HCT116 (cell line): ENCODE measurements at regions not wholly inside any gene's neighbourhood (a gene's known extent, or its start where the extent isn't known, plus 50 kb on each side); places are given as distances from the start of the nearest gene placed in this dataset.

Source experiments
- ATAC-seq: fragments of 200-7000 bp; cut with Tn5 transposase; 2 replicates; pipeline ENCODE4 v1.9.1; 2020; ENCODE audit warnings: mild to moderate bottlenecking, moderate library complexity
- BruUV-seq: library from RNA; stranded (reverse); fragments of 400-500 nt; replicated peaks from 2 replicates; lab custom pipeline; 2021; lab: Mats Ljungman, UMichigan
- CTCF ChIA-PET: fragments of 300-600 bp; sonication (Branson Sonifier 250); formaldehyde crosslinking; loops from one replicate; lab custom pipeline; 2021; ENCODE audit warnings: antibody characterized with exemption; lab: Charles Lee
- POLR2A ChIA-PET: fragments of 300-600, 350-600 bp; sonication (Branson Sonifier 250); formaldehyde crosslinking; loops from one replicate; lab custom pipeline; 2021; ENCODE audit warnings: antibody characterized with exemption; lab: Charles Lee
- RAD21 ChIA-PET, 2 experiments: fragments of 300-600 bp; sonication (Branson Sonifier 250); formaldehyde crosslinking; loops; one replicate each; lab custom pipeline; 2023; ENCODE audit warnings: low total read pairs in 2 of 2; ENCODE audit not compliant: uncharacterized antibody in 2 of 2, unreplicated experiment in 2 of 2, low non-redundant PET in 1 of 2; lab: Charles Lee
- DNase-seq: peaks from one replicate; pipeline ENCODE4 v3.0.0-alpha.2; 2010; ENCODE audit warnings: low read depth, low spot score
- H2AFZ ChIP-seq: fragments of 200-600 bp; shearing (Covaris generic), sonication (generic); 2 replicates; pipeline ENCODE4 v1.6.1; 2017; ENCODE audit warnings: low read depth, mixed run types, mixed read lengths, antibody characterized with exemption, low read length; ENCODE audit not compliant: poor library complexity, severe bottlenecking
- H3K27ac ChIP-seq: 2 replicates; pipeline ENCODE4 v1.5.1; 2012; ENCODE audit warnings: low read depth, low read length
- H3K27me3 ChIP-seq: fragments of 200-600 bp; sonication (generic); 2 replicates; pipeline ENCODE4 v1.6.1; 2016; ENCODE audit warnings: mixed run types, low read length, mixed read lengths; ENCODE audit not compliant: insufficient read depth
- H3K36me3 ChIP-seq, 2 experiments: fragments of 200-500 bp in 1 of 2; fragments of 200-600 bp in 1 of 2; sonication (Bioruptor generic) in 1 of 2; sonication (generic) in 1 of 2; 2 replicates each; pipeline versions ENCODE4 v1.5.1 to v1.6.1; 2014 to 2016; ENCODE audit warnings: low read length in 2 of 2, inconsistent platforms in 1 of 2, mixed read lengths in 1 of 2, mixed run types in 1 of 2; ENCODE audit not compliant: insufficient read depth in 2 of 2, control insufficient read depth in 1 of 2
- H3K4me1 ChIP-seq, 2 experiments: fragments of 200-600 bp in 1 of 2; sonication (generic) in 1 of 2; 2 replicates each; pipeline versions ENCODE4 v1.5.1 to v1.6.1; 2012 to 2017; ENCODE audit warnings: low read length in 2 of 2, inconsistent platforms in 1 of 2, mild to moderate bottlenecking in 1 of 2, mixed read lengths in 1 of 2, mixed run types in 1 of 2, moderate library complexity in 1 of 2; ENCODE audit not compliant: insufficient read depth in 2 of 2, control insufficient read depth in 1 of 2
- H3K4me2 ChIP-seq: fragments of 200-600 bp; sonication (generic); 2 replicates; pipeline ENCODE4 v1.6.1; 2017; ENCODE audit warnings: mixed run types, low read length, mixed read lengths
- H3K4me3 ChIP-seq, 2 experiments: fragments of 200-600 bp in 1 of 2; sonication (generic) in 1 of 2; replicated peaks in 1 of 2; 2 replicates each; pipeline ENCODE4 v1.5.1; 2011 to 2016; ENCODE audit warnings: low read length in 2 of 2, control low read depth in 1 of 2, low read depth in 1 of 2, mild to moderate bottlenecking in 1 of 2, mixed read lengths in 1 of 2, mixed run types in 1 of 2
- H3K79me2 ChIP-seq: fragments of 200-600 bp; sonication (generic); 2 replicates; pipeline ENCODE4 v1.6.1; 2017; ENCODE audit warnings: mild to moderate bottlenecking, mixed run types, low read length, moderate library complexity, mixed read lengths; ENCODE audit not compliant: insufficient read depth
- H3K9ac ChIP-seq: fragments of 200-600 bp; sonication (generic); 2 replicates; pipeline ENCODE4 v1.6.1; 2016; ENCODE audit warnings: low read length, mixed read lengths
- H3K9me2 ChIP-seq: fragments of 200-600 bp; sonication (generic), shearing (Covaris generic); 2 replicates; pipeline ENCODE4 v1.6.1; 2017; ENCODE audit warnings: mixed run types, mild to moderate bottlenecking, moderate library complexity; ENCODE audit not compliant: insufficient read depth
- H3K9me3 ChIP-seq, 2 experiments: fragments of 200-500 bp in 1 of 2; fragments of 200-600 bp in 1 of 2; sonication (Bioruptor generic) in 1 of 2; sonication (generic) in 1 of 2; 2 replicates each; pipeline ENCODE4 v1.6.1; 2014 to 2017; ENCODE audit warnings: low read length in 2 of 2, mixed read lengths in 2 of 2, inconsistent platforms in 1 of 2, low read depth in 1 of 2, mild to moderate bottlenecking in 1 of 2, mixed run types in 1 of 2, moderate library complexity in 1 of 2; ENCODE audit not compliant: control insufficient read depth in 1 of 2, insufficient read depth in 1 of 2
- H4K20me1 ChIP-seq: fragments of 200-600 bp; sonication (generic), shearing (Covaris generic); 2 replicates; pipeline ENCODE4 v1.6.1; 2017; ENCODE audit warnings: mixed run types, mild to moderate bottlenecking, moderate library complexity; ENCODE audit not compliant: insufficient read depth
- CBX3 ChIP-seq: IDR thresholded peaks from 2 replicates; pipeline ENCODE4 v1.6.1; 2012; ENCODE audit warnings: low read depth
- CEBPB ChIP-seq: IDR thresholded peaks from 2 replicates; pipeline ENCODE4 v1.6.1; 2012; ENCODE audit warnings: low read depth
- EGR1 ChIP-seq: IDR thresholded peaks from 2 replicates; pipeline ENCODE4 v1.6.1; 2012; ENCODE audit warnings: low read depth
- ELF1 ChIP-seq: IDR thresholded peaks from 2 replicates; pipeline ENCODE4 v1.6.1; 2012; ENCODE audit warnings: low read depth, borderline replicate concordance
- EZH2 ChIP-seq: fragments of 200-600 bp; sonication (generic); IDR thresholded peaks from 2 replicates; pipeline ENCODE4 v1.6.1; 2017; ENCODE audit warnings: antibody characterized with exemption, mixed run types
- FOSL1 ChIP-seq: IDR thresholded peaks from 2 replicates; pipeline ENCODE4 v1.6.1; 2012; ENCODE audit warnings: low read depth
- JUND ChIP-seq: IDR thresholded peaks from 2 replicates; pipeline ENCODE4 v1.6.1; 2012
- MAX ChIP-seq: IDR thresholded peaks from 2 replicates; pipeline ENCODE4 v1.6.1; 2012
- POLR2A ChIP-seq: IDR thresholded peaks from 2 replicates; pipeline ENCODE4 v1.7.0; 2011; ENCODE audit warnings: borderline replicate concordance; ENCODE audit not compliant: insufficient read depth, insufficient read length; ENCODE audit errors: extremely low read depth
- REST ChIP-seq: IDR thresholded peaks from 2 replicates; pipeline ENCODE4 v1.6.1; 2012; ENCODE audit warnings: low read depth
- SIN3A ChIP-seq: IDR thresholded peaks from 2 replicates; pipeline ENCODE4 v1.6.1; 2012; ENCODE audit warnings: low read depth
- SP1 ChIP-seq: IDR thresholded peaks from 2 replicates; pipeline ENCODE4 v1.6.1; 2012; ENCODE audit warnings: low read depth
- SRF ChIP-seq: IDR thresholded peaks from 2 replicates; pipeline ENCODE4 v1.6.1; 2012; ENCODE audit warnings: low read depth
- TCF7L2 ChIP-seq: IDR thresholded peaks from 2 replicates; pipeline ENCODE4 v1.7.0; 2011; ENCODE audit warnings: borderline replicate concordance, inconsistent platforms; ENCODE audit not compliant: insufficient read depth, insufficient read length; ENCODE audit errors: extremely low read depth
- YY1 ChIP-seq: IDR thresholded peaks from 2 replicates; pipeline ENCODE4 v1.6.1; 2011; ENCODE audit warnings: low read length, low read depth, moderate library complexity, mild to moderate bottlenecking; ENCODE audit not compliant: insufficient replicate concordance; ENCODE audit errors: extremely low read depth
- ZFX ChIP-seq: fragments of 450-650 bp; IDR thresholded peaks from 2 replicates; pipeline ENCODE4 v1.6.1; 2017
- intact Hi-C: fragments of 100-400 bp; cut with micrococcal nuclease; formaldehyde crosslinking; loops from 2 replicates; pipeline ENCODE4 v1.10.0; 2022
- TF ChIP-seq, protein P1 (sequence below): IDR thresholded peaks from 2 replicates; pipeline ENCODE4 v1.6.1; 2012

DNA sequence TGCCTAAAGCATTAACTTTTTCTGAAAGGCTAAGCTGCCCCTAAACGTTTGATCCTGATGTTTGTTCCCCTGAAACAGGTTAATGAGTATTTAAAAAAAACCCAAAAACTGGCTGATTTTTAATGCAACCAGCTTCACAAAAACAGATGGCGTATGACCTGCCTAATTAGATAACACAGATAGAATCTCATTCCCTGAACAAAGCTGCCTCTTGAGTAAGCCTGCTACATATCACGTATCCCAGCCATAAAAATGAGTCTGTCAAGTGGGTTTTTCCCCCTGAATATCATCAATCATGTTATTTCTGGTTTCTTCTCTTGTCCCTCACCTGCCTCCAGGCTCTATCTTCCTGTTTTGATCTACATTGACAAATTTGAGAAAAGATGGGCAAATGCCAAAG is 154.2 kb upstream of the FAM9B start:
- intact Hi-C loops: no loop called here
- BruUV-seq: no TSS peak
- ChIA-PET POLR2A (no interaction called here), CTCF (no interaction called here)
- H3K9ac ChIP-seq: no peak overlapping the region
- no peak overlapping the region for H3K4me2 ChIP-seq
- no peaks in the 10 kb centered on the region for H3K9me2 ChIP-seq
- H3K36me3 ChIP-seq: no peaks in the 10 kb centered on the region
- H2AFZ ChIP-seq: no peak overlapping the region
- DNase-seq (no peak), ATAC-seq (no peak)
- H3K27me3 ChIP-seq: peaks cover 3% of the 10 kb centered on the region; the same call in 1 of the 2 replicates
- H3K4me3 ChIP-seq: no peak overlapping the region
- H3K9me3 ChIP-seq: no peaks in the 10 kb centered on the region
- H3K79me2 ChIP-seq: no peaks in the 10 kb centered on the region
- H3K4me1 ChIP-seq: no peaks in the 10 kb centered on the region
- TF ChIP-seq SRF (no peak), EGR1 (no peak), SIN3A (no peak), TCF7L2 (no peak), FOSL1 (no peak), YY1 (no peak), ZFX (no peak)
- TF ChIP-seq, all 23 proteins: peak for 0
- RAD21 ChIA-PET: no interaction called here
- Histone ChIP-seq H4K20me1 (no peaks in the 10 kb centered on the region), H3K27ac (no peak overlapping the region)

DNA sequence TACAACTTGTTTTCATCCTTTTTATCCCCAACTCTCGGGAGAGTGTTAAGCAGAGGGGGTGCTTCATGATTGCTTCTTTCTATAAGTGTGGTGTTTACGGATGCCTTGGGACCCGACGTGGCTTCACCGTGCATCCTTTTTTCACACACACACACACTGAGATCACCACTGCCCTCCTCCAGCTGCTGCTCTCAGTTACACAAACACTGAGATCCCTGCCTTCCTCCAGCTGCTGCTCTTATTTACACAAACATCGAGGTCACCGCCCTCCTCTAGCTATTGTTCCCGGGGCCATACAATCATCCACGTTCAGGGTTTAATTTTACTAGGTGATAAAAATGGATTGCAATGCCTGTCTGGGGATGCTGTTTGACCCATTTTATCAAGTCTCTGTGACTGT is 155.4 kb upstream of the FAM9B start:
- RAD21 ChIA-PET: no interaction called here
- POLR2A ChIA-PET: no interaction called here
- TF ChIP-seq CBX3 (no peak), SIN3A (no peak), SRF (no peak), SP1 (no peak), JUND (no peak), EZH2 (no peak), REST (no peak), ZFX (no peak), POLR2A (no peak), MAX (no peak), CEBPB (no peak), ELF1 (no peak), TCF7L2 (no peak)
- TF ChIP-seq, protein P1, sequence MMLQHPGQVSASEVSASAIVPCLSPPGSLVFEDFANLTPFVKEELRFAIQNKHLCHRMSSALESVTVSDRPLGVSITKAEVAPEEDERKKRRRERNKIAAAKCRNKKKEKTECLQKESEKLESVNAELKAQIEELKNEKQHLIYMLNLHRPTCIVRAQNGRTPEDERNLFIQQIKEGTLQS: no peak
- Histone ChIP-seq H3K4me3 (no peak overlapping the region), H3K9me3 (no peaks in the 10 kb centered on the region), H3K36me3 (no peaks in the 10 kb centered on the region), H2AFZ (no peak overlapping the region), H4K20me1 (no peaks in the 10 kb centered on the region), H3K9ac (no peak overlapping the region), H3K4me1 (no peaks in the 10 kb centered on the region), H3K27ac (no peak overlapping the region), H3K79me2 (no peaks in the 10 kb centered on the region), H3K4me2 (no peak overlapping the region), H3K27me3 (peaks cover 3% of the 10 kb centered on the region; the same call in 1 of the 2 replicates), H3K9me2 (no peaks in the 10 kb centered on the region)
- DNase-seq: no peak
- CTCF ChIA-PET: no interaction called here
- no peak for ATAC-seq
- BruUV-seq: no TSS peak
- intact Hi-C loops: no loop called here
